AG04450 (cell line): ENCODE measurements at regions not wholly inside any gene's neighbourhood (a gene's known extent, or its start where the extent isn't known, plus 50 kb on each side); places are given as distances from the start of the nearest gene placed in this dataset. TPM values are rescaled to one million over a fixed set of nuclear protein-coding genes. Genes with fewer than 3 reads are reported as not detected.

Experiments used
- CTCF ChIA-PET: fragments of 300-600, 350-600 bp; formaldehyde crosslinking; extraction: SDS; loops from one replicate; lab custom pipeline; 2022; ENCODE audit warnings: antibody characterized with exemption, inconsistent platforms; lab: Charles Lee
- POLR2A ChIA-PET: fragments of 350-600 bp; formaldehyde crosslinking; extraction: SDS; loops from one replicate; lab custom pipeline; 2021; ENCODE audit warnings: antibody characterized with exemption, inconsistent platforms; lab: Yijun Ruan, JAX
- DNase-seq: peaks from one replicate; pipeline ENCODE4 v3.0.0-alpha.2; 2011; ENCODE audit warnings: low read depth, low spot score
- H3K27ac ChIP-seq: one replicate; pipeline ENCODE4 v1.5.1; 2012; ENCODE audit warnings: low read depth, low read length, control low read depth
- H3K27me3 ChIP-seq: one replicate; pipeline ENCODE4 v1.6.0; 2012; ENCODE audit warnings: low read length; ENCODE audit not compliant: control insufficient read depth, insufficient read depth
- H3K4me3 ChIP-seq: 2 replicates; pipeline ENCODE4 v1.5.1; 2011; ENCODE audit warnings: mild to moderate bottlenecking, low read depth, low read length, control low read depth
- H3K9me3 ChIP-seq: 2 replicates; pipeline ENCODE4 v1.5.1; 2012; ENCODE audit warnings: low read length; ENCODE audit not compliant: control insufficient read depth, insufficient read depth
- small RNA-seq: library from RNA; depleted of rRNA; stranded (forward); fragments of <200 nt; gene quantifications from one replicate; pipeline ENCODE3, GENCODE V24; 2012; ENCODE audit warnings: low read depth; ENCODE audit not compliant: insufficient read length
- TF ChIP-seq, protein P1 (sequence below): IDR thresholded peaks from 2 replicates; pipeline ENCODE4 v1.5.1; 2011; ENCODE audit warnings: low read depth, low read length, control low read depth, inconsistent platforms

DNA sequence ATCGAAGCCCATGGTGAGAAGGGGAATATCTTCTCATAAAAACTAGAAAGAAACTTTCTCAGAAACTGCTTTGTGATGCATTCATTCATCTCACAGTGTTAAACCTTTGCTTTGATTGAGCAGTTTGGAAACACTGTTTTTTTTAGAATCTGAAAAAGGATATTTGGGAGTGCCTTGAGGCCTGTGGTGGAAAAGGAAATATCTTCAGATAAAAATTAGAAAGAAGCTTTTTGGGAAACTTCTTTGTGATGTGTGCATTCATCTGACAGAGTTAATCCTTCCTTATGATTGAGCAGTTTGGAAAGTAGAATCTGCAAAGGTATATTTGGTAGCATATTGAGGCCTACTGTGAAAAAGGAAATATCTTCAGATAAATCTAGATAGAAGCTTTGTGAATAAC is 1594.9 kb downstream of the UQCRFS1 start:
- Histone ChIP-seq H3K4me3 (no peak overlapping the region), H3K9me3 (no peaks in the 10 kb centered on the region), H3K27me3 (no peaks in the 10 kb centered on the region), H3K27ac (no peak overlapping the region)
- ChIA-PET POLR2A (no interaction called here), CTCF (no interaction called here)
- no peak for DNase-seq
- TF ChIP-seq, protein P1, sequence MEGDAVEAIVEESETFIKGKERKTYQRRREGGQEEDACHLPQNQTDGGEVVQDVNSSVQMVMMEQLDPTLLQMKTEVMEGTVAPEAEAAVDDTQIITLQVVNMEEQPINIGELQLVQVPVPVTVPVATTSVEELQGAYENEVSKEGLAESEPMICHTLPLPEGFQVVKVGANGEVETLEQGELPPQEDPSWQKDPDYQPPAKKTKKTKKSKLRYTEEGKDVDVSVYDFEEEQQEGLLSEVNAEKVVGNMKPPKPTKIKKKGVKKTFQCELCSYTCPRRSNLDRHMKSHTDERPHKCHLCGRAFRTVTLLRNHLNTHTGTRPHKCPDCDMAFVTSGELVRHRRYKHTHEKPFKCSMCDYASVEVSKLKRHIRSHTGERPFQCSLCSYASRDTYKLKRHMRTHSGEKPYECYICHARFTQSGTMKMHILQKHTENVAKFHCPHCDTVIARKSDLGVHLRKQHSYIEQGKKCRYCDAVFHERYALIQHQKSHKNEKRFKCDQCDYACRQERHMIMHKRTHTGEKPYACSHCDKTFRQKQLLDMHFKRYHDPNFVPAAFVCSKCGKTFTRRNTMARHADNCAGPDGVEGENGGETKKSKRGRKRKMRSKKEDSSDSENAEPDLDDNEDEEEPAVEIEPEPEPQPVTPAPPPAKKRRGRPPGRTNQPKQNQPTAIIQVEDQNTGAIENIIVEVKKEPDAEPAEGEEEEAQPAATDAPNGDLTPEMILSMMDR = no peak

DNA sequence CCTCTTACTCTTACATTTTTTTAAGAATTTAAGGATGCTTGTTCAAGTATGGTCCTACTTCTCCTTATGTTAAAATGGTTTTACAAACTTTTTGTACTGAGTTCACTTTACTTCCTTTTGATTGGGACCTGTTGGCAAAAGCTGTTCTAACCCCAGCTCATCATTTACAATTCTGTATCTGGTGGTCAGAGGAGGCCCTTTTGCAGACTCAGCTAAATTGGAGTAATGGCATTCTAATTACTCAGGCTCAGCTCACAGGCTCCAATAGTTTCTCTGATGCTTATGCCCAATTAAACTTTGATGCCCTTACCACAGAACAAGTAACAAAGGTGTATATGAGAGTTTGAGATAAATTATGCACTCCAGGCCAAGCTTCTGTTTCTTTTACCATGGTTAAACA is 1632.0 kb downstream of the UQCRFS1 start:
- POLR2A ChIA-PET = no interaction called here
- H3K9me3 ChIP-seq = peaks cover 7% of the 10 kb centered on the region; the same call in 1 of the 2 replicates
- no peak overlapping the region for H3K27ac ChIP-seq
- TF ChIP-seq, protein P1 = no peak
- H3K27me3 ChIP-seq = no peaks in the 10 kb centered on the region
- DNase-seq = no peak
- CTCF ChIA-PET = no interaction called here
- no peak overlapping the region for H3K4me3 ChIP-seq

Small RNA genes in the stretch of these regions (small RNA-seq; reads per million reads assigned to genes)
- not detected for gene AC006504.6
- not detected for gene RNA5SP470
